CD4-positive, alpha-beta T cell treated with Interleukin-15 for 4 hours (primary cell): ENCODE measurements at regions not wholly inside any gene's neighbourhood (a gene's known extent, or its start where the extent isn't known, plus 50 kb on each side); places are given as distances from the start of the nearest gene placed in this dataset.
"Not testable (repeated sequence)": the region's sequence is repeated elsewhere in the genome, so short reads cannot be mapped to it uniquely, and the experiment has no call there.

Experiments
- DNase-seq: peaks from one replicate; pipeline ENCODE4 v3.0.0-alpha.2; 2020; ENCODE audit warnings: low spot score

- DNase-seq: no peak
Observed at GRCh38 chr11:110347660-110348059, 51.2 kb upstream of the RDX start.

GRCh38 chr11:110349138-110349996, 53.0 kb upstream of the RDX start:
- no peak for DNase-seq

GRCh38 chr11:110349997-110350383, 53.6 kb upstream of the RDX start:
- DNase-seq: not testable (repeated sequence)

- DNase-seq: no peak
Observed at GRCh38 chr11:110355011-110355744, 58.8 kb upstream of the RDX start.

- no peak for DNase-seq
Observed at GRCh38 chr11:110356762-110357671, 60.6 kb upstream of the RDX start.

- DNase-seq: no peak
Observed at GRCh38 chr11:110358336-110358735, 61.9 kb upstream of the RDX start.

- DNase-seq: not testable (repeated sequence)
Observed at GRCh38 chr11:110360781-110361408, 64.5 kb upstream of the RDX start.

- DNase-seq: no peak
Observed at GRCh38 chr11:110362971-110363509, 66.6 kb upstream of the RDX start.

GRCh38 chr11:110366291-110366690, 63.5 kb upstream of the FDX1 start:
- no peak for DNase-seq

- DNase-seq: no peak
Observed at GRCh38 chr11:110367571-110367970, 62.2 kb upstream of the FDX1 start.

- DNase-seq: no peak
Observed at GRCh38 chr11:110371084-110371483, 58.7 kb upstream of the FDX1 start.

- DNase-seq: no peak
Observed at GRCh38 chr11:110373051-110373702, 56.6 kb upstream of the FDX1 start.

- no peak for DNase-seq
Observed at GRCh38 chr11:110374921-110375320, 54.8 kb upstream of the FDX1 start.

GRCh38 chr11:110375351-110375750, 54.4 kb upstream of the FDX1 start:
- DNase-seq: no peak

GRCh38 chr11:110376021-110376420, 53.7 kb upstream of the FDX1 start:
- no peak for DNase-seq

- DNase-seq: peak; percentile 54
Observed at GRCh38 chr11:110376711-110377324, 52.9 kb upstream of the FDX1 start.

- no peak for DNase-seq
Observed at GRCh38 chr11:110377434-110377833, 52.3 kb upstream of the FDX1 start.

GRCh38 chr11:110379261-110379660, 50.5 kb upstream of the FDX1 start:
- DNase-seq: no peak

- DNase-seq: no peak
Observed at GRCh38 chr11:110379936-110380335, 49.8 kb upstream of the FDX1 start.
